HG03095 (cell line): ENCODE measurements at regions not wholly inside any gene's neighbourhood (a gene's known extent, or its start where the extent isn't known, plus 50 kb on each side); places are given as distances from the start of the nearest gene placed in this dataset.

ENCODE experiments used
- ATAC-seq: cut with Tn5 transposase; IDR thresholded peaks from one replicate; pipeline ENCODE4 v1.9.1; 2021; ENCODE audit warnings: moderate library complexity; ENCODE audit not compliant: unreplicated experiment

- ATAC-seq = no peak
Measured at GRCh38 chr4:181443021-181443420, 800.2 kb upstream of the TENM3 start.

- ATAC-seq = no peak
Measured at GRCh38 chr4:181465826-181466225, 777.4 kb upstream of the TENM3 start.

- ATAC-seq = no peak
Measured at GRCh38 chr4:181468451-181468850, 774.8 kb upstream of the TENM3 start.

DNA sequence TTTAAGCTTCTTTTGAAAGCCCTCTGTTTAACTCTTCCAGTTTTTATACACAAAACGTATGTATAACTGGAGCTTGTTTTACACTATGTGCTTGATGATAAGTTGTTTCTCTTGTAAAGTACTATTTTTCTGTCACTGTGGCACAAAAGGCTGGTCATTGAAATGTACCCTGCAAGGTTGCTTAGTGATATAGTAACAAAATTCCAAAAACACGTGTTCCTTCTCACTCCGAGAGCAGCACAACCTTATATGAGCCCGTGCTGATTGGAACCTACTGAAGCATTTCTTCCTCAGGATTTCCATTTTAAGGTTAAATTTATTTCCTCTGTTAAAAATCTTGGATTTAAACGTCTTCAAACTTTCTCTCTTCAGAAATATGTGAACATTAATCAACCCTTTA lies 772.9 kb upstream of the TENM3 start:
- ATAC-seq = no peak

- no peak for ATAC-seq
Measured at GRCh38 chr4:181475359-181475758, 767.8 kb upstream of the TENM3 start.

- no peak for ATAC-seq
Measured at GRCh38 chr4:181475781-181476507, 767.3 kb upstream of the TENM3 start.

DNA sequence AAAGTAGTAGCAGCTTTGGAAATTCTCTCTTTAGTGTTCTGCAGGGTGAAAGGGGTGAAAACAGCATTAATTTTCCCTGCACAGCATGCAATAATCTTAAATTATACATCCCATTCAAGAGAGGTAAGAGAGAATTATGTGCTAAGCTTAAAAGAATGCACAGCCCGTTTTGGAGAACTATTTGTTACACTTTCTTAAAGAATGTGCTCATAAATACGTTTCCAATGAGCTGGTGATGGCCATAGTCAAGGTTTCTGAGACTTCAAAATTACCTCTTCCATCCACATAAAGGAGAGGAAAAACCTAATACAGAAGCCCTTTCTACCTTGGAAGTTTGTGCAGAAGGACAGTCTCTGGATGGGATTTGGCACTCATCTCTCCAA lies 766.7 kb upstream of the TENM3 start:
- ATAC-seq = no peak

DNA sequence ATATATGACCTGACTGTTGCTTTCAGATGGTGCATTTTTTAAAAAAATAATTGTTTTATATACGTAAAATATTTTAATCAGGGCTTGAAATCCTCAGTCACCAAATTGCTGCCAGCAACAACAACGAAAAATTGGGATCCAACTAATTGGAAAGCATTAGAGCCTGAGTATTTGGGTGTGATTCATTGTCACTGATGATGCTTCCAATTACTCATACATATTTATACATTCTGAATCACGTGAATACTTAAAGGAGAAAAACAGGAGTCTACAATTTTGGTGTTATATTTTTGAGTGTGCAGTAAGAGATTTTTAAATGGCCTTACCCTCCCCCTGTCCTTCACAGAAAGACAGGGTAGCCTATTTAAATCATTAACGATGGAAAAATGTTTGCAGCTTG lies 765.6 kb upstream of the TENM3 start:
- ATAC-seq = no peak

DNA sequence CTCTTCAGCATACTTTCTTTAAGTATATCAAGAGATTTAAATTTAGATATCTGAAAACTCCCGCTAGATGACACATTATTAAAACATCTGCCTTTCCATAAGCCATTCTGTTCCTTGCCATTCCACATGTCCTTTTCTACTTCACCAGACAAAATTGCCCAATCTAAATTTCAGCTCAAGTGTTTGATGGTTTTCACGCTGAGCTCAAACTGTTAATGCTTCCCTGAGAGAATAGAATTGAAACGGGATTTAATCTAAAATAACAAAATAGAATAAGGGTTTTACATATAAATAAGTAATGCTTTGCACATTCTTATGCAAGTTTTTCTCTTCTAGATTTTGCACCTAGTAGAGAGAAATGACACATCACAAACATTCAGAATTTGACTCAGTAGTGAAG lies 764.5 kb upstream of the TENM3 start:
- no peak for ATAC-seq

DNA sequence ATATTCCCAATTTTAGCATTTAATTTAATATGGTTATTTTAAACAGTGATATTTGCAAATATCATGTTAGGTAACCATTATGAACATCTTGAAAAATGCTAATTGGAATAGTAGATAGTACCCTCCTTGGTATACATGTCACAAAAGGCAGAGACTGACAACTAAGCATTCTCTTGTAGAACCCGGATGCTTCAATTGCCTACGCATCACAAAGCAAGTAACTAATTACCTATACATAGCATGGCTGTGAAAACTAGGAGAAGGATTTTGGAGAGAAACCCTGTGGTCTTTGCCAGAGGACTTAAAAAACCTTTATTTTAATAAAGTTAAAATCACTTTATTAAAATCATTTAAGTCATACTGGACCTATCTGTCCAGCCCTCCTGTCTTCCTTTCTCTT lies 764.1 kb upstream of the TENM3 start:
- ATAC-seq = no peak

DNA sequence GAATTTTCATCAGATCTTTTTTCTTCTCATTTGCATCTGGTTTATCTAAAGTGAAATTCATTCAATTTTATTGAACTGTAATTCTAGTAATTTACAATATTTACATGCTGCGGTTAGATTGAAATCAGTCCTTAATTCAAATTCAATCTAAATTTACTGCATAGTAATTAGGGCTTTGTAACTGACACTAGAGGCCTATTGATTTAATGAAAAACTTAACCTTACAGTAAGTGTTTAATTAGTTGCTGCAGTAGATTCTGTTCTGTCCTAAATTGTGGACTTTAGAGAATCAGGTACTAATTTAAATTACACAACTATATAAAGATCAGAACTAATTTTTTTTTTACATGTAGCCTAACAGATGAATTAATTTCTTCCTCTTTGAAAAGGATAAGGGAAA lies 758.8 kb upstream of the TENM3 start:
- no peak for ATAC-seq

GRCh38 chr4:181488926-181489325 lies 754.3 kb upstream of the TENM3 start:
- ATAC-seq = no peak

DNA sequence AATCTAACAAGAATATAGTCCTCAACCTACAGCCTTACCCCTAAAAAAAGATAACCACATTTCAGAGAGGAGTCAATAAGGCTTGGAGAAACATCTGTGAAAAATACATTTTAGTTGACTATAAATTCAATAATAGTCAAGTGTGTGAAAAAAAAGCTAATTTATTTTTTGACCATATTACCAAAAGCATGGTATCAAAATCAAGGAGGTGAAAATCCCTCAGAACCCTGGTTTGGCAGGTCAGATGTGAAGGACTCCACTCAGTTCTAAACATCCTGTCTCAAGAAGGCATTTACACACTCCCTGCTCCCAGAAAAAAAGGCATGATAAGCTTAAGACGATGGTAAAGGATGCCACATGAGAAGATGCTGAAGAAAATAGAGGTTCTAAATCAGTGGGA lies 745.1 kb upstream of the TENM3 start:
- ATAC-seq = no peak

DNA sequence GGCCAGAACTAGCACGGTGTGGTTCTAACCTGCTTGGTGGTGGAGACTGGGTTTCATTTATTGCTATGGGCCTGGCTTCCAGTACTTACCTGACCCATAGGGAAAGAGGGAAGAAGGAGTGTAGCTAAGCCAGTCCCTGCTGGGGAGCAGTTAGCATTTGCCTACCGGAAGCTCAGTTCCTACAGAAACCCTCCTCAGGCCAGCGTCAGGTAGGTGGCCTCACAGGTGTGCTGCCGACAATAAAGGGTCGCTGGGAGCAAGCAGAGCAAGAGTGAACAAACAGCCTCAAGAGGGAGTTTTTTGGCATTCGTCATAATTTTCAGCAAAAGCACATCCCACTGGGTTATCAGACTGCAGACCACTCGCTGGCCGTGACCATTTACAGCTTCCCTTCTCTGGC lies 740.6 kb upstream of the TENM3 start:
- ATAC-seq = no peak

DNA sequence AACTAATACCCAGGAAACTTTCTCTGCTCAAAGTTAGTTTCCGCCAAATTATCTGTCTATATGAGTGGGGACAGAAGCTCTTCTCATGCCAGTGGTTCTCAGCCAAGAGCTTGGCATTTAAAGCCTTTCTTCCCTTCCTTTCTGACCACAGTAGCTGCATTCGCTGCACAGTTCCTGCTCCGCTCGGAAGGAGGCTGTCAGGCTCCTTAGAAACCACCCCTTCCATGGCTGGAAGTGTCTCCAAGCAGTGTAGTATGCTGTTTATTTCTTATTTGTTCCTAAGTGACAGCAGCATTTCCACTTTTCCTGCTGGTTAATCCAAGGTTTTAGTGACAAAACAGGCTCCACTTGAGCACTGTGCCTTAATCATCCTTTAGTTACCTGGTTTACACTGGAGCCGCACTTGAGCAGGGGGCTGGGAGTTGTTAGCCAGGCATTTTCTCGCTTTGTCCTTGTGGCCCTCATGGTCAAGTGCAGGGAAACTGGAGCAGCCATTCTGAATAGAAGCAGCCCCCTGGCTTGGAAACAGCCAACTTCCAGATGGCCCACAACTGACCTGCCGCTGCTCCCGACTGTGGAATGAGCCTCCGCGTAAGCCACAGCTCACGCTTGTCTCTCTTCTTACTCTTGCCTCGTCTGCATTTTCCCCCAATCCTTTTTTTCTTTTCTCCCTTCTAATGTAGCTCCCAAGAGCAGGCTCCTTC lies 739.4 kb upstream of the TENM3 start:
- ATAC-seq = no peak

- ATAC-seq = no peak
Measured at GRCh38 chr4:181504924-181505323, 738.3 kb upstream of the TENM3 start.

GRCh38 chr4:181507180-181507835 lies 735.9 kb upstream of the TENM3 start:
- ATAC-seq = no peak

- ATAC-seq = no peak
Measured at GRCh38 chr4:181507938-181508337, 735.3 kb upstream of the TENM3 start.

DNA sequence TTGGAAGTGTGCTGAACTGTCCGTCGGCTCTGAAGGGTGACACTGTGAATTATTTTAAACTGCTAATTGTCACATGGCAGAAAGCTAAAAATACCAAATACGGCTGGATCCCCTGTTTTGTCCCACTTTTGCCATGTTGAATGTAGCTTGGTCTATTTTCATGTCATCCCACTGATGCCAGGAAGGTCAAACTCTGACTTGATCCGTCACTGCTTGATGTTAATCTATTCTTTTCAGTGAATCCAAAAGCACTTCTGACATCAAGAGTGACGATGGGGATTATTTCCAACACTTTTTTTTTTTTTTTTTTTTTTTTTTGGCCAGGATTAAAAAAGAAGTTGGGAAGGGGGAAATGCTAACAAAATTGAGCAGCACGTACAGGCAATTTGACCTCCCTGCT lies 734.6 kb upstream of the TENM3 start:
- no peak for ATAC-seq

- no peak for ATAC-seq
Measured at GRCh38 chr4:181509073-181509472, 734.1 kb upstream of the TENM3 start.

DNA sequence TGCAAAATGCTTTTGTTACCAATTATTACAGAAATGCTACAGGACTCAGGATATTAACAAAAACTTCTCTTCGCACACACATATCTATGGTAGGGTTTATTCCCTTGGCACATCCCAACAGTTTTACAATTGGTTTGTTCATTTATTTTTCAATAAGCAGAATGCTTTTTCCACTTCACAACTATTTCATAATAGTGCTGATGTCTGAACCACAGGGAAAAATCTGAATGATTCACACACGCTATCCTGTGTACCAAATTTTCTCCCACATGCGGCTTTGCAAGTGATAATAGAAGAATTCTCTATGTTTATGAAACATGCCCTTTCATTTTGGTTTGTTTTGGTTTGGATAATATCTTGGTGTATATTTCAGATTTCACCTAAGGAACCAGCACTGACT lies 725.7 kb upstream of the TENM3 start:
- no peak for ATAC-seq

DNA sequence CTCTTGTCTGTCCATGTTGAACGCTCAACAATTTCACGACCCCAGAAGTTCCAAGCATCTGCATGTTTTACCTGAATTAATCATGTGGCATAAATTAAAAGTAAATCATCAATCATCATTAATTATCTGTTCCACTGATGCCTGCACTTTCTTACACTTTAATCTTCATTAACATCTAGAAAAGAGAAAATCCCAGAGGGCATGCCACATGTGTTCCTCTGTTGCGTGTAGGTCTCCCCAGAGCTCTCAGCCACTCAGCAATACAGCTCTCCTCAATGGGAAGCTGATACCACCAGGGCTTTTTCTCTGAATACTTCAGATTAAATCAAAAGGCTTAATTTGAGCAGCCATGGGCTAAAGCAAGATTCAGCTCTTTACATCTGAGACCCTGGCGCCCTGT lies 722.4 kb upstream of the TENM3 start:
- ATAC-seq = no peak
